Hepatocyte (in vitro differentiated cells): ENCODE measurements at regions not wholly inside any gene's neighbourhood (a gene's known extent, or its start where the extent isn't known, plus 50 kb on each side); places are given as distances from the start of the nearest gene placed in this dataset.
"Not testable (repeated sequence)": the region's sequence is repeated elsewhere in the genome, so short reads cannot be mapped to it uniquely, and the experiment has no call there.

Experiments used
- DNase-seq: peaks from one replicate; pipeline ENCODE4 v3.0.0-alpha.2; 2016; ENCODE audit warnings: low spot score
- H2AFZ ChIP-seq: fragments of 200-600 bp; sonication (generic); 2 replicates; pipeline ENCODE4 v1.6.0; 2016; ENCODE audit warnings: antibody characterized with exemption, mild to moderate bottlenecking
- H3K27ac ChIP-seq: fragments of 200-600 bp; sonication (generic); 2 replicates; pipeline ENCODE4 v1.5.1; 2016; ENCODE audit warnings: mild to moderate bottlenecking
- H3K27me3 ChIP-seq: fragments of 200-600 bp; sonication (generic); 2 replicates; pipeline ENCODE4 v1.6.1; 2016
- H3K36me3 ChIP-seq: fragments of 200-600 bp; sonication (generic); replicated peaks from 2 replicates; pipeline ENCODE4 v1.5.1; 2016; ENCODE audit warnings: low read depth; ENCODE audit not compliant: insufficient read depth
- H3K4me1 ChIP-seq: fragments of 200-600 bp; sonication (generic); 2 replicates; pipeline ENCODE4 v1.5.1; 2016; ENCODE audit warnings: mild to moderate bottlenecking, moderate library complexity; ENCODE audit not compliant: insufficient read depth
- H3K4me2 ChIP-seq: fragments of 200-600 bp; sonication (generic); 2 replicates; pipeline ENCODE4 v1.6.0; 2016
- H3K4me3 ChIP-seq: fragments of 200-600 bp; sonication (generic); 2 replicates; pipeline ENCODE4 v1.5.1; 2016; ENCODE audit warnings: mild to moderate bottlenecking
- H3K79me2 ChIP-seq: fragments of 200-600 bp; sonication (generic); 2 replicates; pipeline ENCODE4 v1.6.0; 2017; ENCODE audit warnings: mild to moderate bottlenecking
- H3K9me2 ChIP-seq: fragments of 200-600 bp; sonication (generic); replicated peaks from 2 replicates; pipeline ENCODE4 v1.6.0; 2017; ENCODE audit warnings: mild to moderate bottlenecking; ENCODE audit not compliant: insufficient read depth
- H3K9me3 ChIP-seq: fragments of 200-600 bp; sonication (generic); 2 replicates; pipeline ENCODE4 v1.5.1; 2016; ENCODE audit warnings: low read depth, mild to moderate bottlenecking
- H4K20me1 ChIP-seq: fragments of 200-600 bp; sonication (generic); 2 replicates; pipeline ENCODE4 v1.6.0; 2016; ENCODE audit warnings: mild to moderate bottlenecking; ENCODE audit not compliant: insufficient read depth, poor library complexity, severe bottlenecking
- CTCF ChIP-seq: fragments of 200-600 bp; sonication (generic); IDR thresholded peaks from 2 replicates; pipeline ENCODE4 v1.5.1; 2016; ENCODE audit warnings: antibody characterized with exemption, mild to moderate bottlenecking; ENCODE audit not compliant: poor library complexity
- EZH2 ChIP-seq: fragments of 200-600 bp; sonication (generic); IDR thresholded peaks from 2 replicates; pipeline ENCODE4 v1.6.1; 2016; ENCODE audit warnings: antibody characterized with exemption, mild to moderate bottlenecking, borderline replicate concordance
- EZH2phosphoT487 ChIP-seq: fragments of 200-600 bp; sonication (generic); IDR thresholded peaks from one replicate; pipeline ENCODE4 v1.6.1; 2018; ENCODE audit warnings: antibody characterized with exemption, mild to moderate bottlenecking, low read depth, moderate library complexity; ENCODE audit not compliant: unreplicated experiment, severe bottlenecking
- WGBS: methylation state at CpG from one replicate; pipeline ENCODE4 v1.1.6; 2016; ENCODE audit warnings: low lambda C conversion rate; ENCODE audit errors: missing lambda C conversion rate; 5-methylcytosine and 5-hydroxymethylcytosine counted together

GRCh38 chr2:131590366-131590765 is 62.7 kb downstream of the CCDC74A start:
- Histone ChIP-seq H3K79me2 (no peaks in the 10 kb centered on the region), H3K4me3 (no peak overlapping the region), H3K36me3 (no peaks in the 10 kb centered on the region), H3K9me2 (no peaks in the 10 kb centered on the region), H3K9me3 (no peaks in the 10 kb centered on the region), H2AFZ (no peak overlapping the region), H3K27ac (no peak overlapping the region), H3K27me3 (no peaks in the 10 kb centered on the region), H4K20me1 (no peaks in the 10 kb centered on the region), H3K4me1 (no peaks in the 10 kb centered on the region), H3K4me2 (no peak overlapping the region)
- no peak for TF ChIP-seq EZH2
- no peak for TF ChIP-seq EZH2phosphoT487
- no peak for TF ChIP-seq CTCF
- DNase-seq: no peak
- 96% methylated on average over 8 of the region's 8 CpGs for WGBS

- no peak overlapping the region for H3K27ac ChIP-seq
- no peak overlapping the region for H3K4me2 ChIP-seq
- no peak for DNase-seq
- H2AFZ ChIP-seq: no peak overlapping the region
- 97% methylated on average over 31 of the region's 39 CpGs for WGBS
- H3K79me2 ChIP-seq: no peaks in the 10 kb centered on the region
- no peaks in the 10 kb centered on the region for H3K4me1 ChIP-seq
- no peaks in the 10 kb centered on the region for H3K36me3 ChIP-seq
- H3K9me3 ChIP-seq: no peaks in the 10 kb centered on the region
- no peak overlapping the region for H3K4me3 ChIP-seq
- no peaks in the 10 kb centered on the region for H3K9me2 ChIP-seq
- H4K20me1 ChIP-seq: no peaks in the 10 kb centered on the region
- TF ChIP-seq CTCF (no peak), EZH2 (no peak), EZH2phosphoT487 (no peak)
- no peaks in the 10 kb centered on the region for H3K27me3 ChIP-seq
Measured at GRCh38 chr2:131590896-131591295, 63.2 kb downstream of the CCDC74A start.

- not testable (repeated sequence) for H3K36me3 ChIP-seq, H2AFZ ChIP-seq, DNase-seq, H3K79me2 ChIP-seq, H4K20me1 ChIP-seq, H3K27ac ChIP-seq, H3K4me3 ChIP-seq, H3K27me3 ChIP-seq, H3K4me2 ChIP-seq, H3K9me2 ChIP-seq, H3K9me3 ChIP-seq, H3K4me1 ChIP-seq
- WGBS: 52% methylated on average over 5 of the region's 5 CpGs
Measured at GRCh38 chr2:131596561-131596960, 68.9 kb downstream of the CCDC74A start.

- H3K27ac ChIP-seq, H2AFZ ChIP-seq, DNase-seq, H3K4me3 ChIP-seq, H4K20me1 ChIP-seq, H3K9me3 ChIP-seq, H3K4me2 ChIP-seq, H3K9me2 ChIP-seq, H3K36me3 ChIP-seq, H3K4me1 ChIP-seq, H3K27me3 ChIP-seq, H3K79me2 ChIP-seq: not testable (repeated sequence)
- 88% methylated on average over 5 of the region's 5 CpGs for WGBS
Measured at GRCh38 chr2:131602444-131602843, 74.8 kb downstream of the CCDC74A start.

- H3K4me2 ChIP-seq, H3K9me3 ChIP-seq, H3K4me1 ChIP-seq, H3K4me3 ChIP-seq, H3K27ac ChIP-seq, H3K36me3 ChIP-seq, H3K27me3 ChIP-seq, H2AFZ ChIP-seq, H3K79me2 ChIP-seq, H4K20me1 ChIP-seq, DNase-seq, H3K9me2 ChIP-seq: not testable (repeated sequence)
- 90% methylated on average over 2 of the region's 2 CpGs for WGBS
Measured at GRCh38 chr2:131604652-131605051, 77.0 kb downstream of the CCDC74A start.

- not testable (repeated sequence) for H3K4me1 ChIP-seq, H3K36me3 ChIP-seq, H2AFZ ChIP-seq, H3K9me2 ChIP-seq, H3K4me3 ChIP-seq, DNase-seq, H4K20me1 ChIP-seq, H3K27ac ChIP-seq, H3K9me3 ChIP-seq, H3K4me2 ChIP-seq, H3K79me2 ChIP-seq, H3K27me3 ChIP-seq
- 74% methylated on average over 1 of the region's 1 CpG for WGBS
Measured at GRCh38 chr2:131606366-131606765, 78.7 kb downstream of the CCDC74A start.

GRCh38 chr2:131607056-131607455 is 79.4 kb downstream of the CCDC74A start:
- not testable (repeated sequence) for H2AFZ ChIP-seq, H3K79me2 ChIP-seq, H3K4me2 ChIP-seq, H3K36me3 ChIP-seq, H3K9me3 ChIP-seq, H3K4me1 ChIP-seq, H3K27ac ChIP-seq, H3K9me2 ChIP-seq, H4K20me1 ChIP-seq, DNase-seq, H3K4me3 ChIP-seq, H3K27me3 ChIP-seq
- WGBS: 79% methylated on average over 5 of the region's 5 CpGs
